ENCODE measurements at regions not wholly inside any gene's neighbourhood (a gene's known extent, or its start where the extent isn't known, plus 50 kb on each side); places are given as distances from the start of the nearest gene placed in this dataset.
"Not testable (repeated sequence)": the region's sequence is repeated elsewhere in the genome, so short reads cannot be mapped to it uniquely, and the experiment has no call there.

GRCh38 chr5:54820346-54821134, 164.9 kb downstream of the ESM1 start:
- no peak for DNase-seq

GRCh38 chr5:54807421-54807820, 178.0 kb downstream of the ESM1 start:
- no peak for DNase-seq

- DNase-seq, result no peak
These were observed 180.9 kb downstream of the ESM1 start for GRCh38 chr5:54804521-54804920.

- DNase-seq, result no peak
These were observed 181.3 kb downstream of the ESM1 start for GRCh38 chr5:54804086-54804485.

GRCh38 chr5:54803471-54804011, 181.9 kb downstream of the ESM1 start:
- no peak for DNase-seq

- DNase-seq, result no peak
These were observed 185.7 kb downstream of the ESM1 start for GRCh38 chr5:54799645-54800044.

- no peak for DNase-seq
These were observed 189.6 kb downstream of the ESM1 start for GRCh38 chr5:54795777-54796176.

GRCh38 chr5:54795284-54795683, 190.1 kb downstream of the ESM1 start:
- no peak for DNase-seq

- DNase-seq, result no peak
These were observed 191.0 kb downstream of the ESM1 start for GRCh38 chr5:54794135-54794975.

GRCh38 chr5:54793468-54794134, 191.8 kb downstream of the ESM1 start:
- DNase-seq, result no peak

GRCh38 chr5:54792611-54793404, 192.6 kb downstream of the ESM1 start:
- no peak for DNase-seq

GRCh38 chr5:54787910-54788309, 197.5 kb downstream of the ESM1 start:
- DNase-seq, result not testable (repeated sequence)

- no peak for DNase-seq
These were observed 199.4 kb downstream of the ESM1 start for GRCh38 chr5:54785729-54786591.

- no peak for DNase-seq
These were observed 206.6 kb downstream of the ESM1 start for GRCh38 chr5:54778783-54779182.

GRCh38 chr5:54775645-54776044, 209.7 kb downstream of the ESM1 start:
- DNase-seq, result no peak

- no peak for DNase-seq
These were observed 210.9 kb downstream of the ESM1 start for GRCh38 chr5:54774281-54775170.

GRCh38 chr5:54772684-54773083, 212.7 kb downstream of the ESM1 start:
- DNase-seq, result no peak

GRCh38 chr5:54772231-54772630, 213.2 kb downstream of the ESM1 start:
- DNase-seq, result no peak

GRCh38 chr5:54769746-54770145, 215.6 kb downstream of the ESM1 start:
- DNase-seq, result no peak

- DNase-seq, result no peak
These were observed 216.3 kb downstream of the ESM1 start for GRCh38 chr5:54769072-54769471.
